Transverse colon (tissue), 4 donors: ENCODE measurements at regions not wholly inside any gene's neighbourhood (a gene's known extent, or its start where the extent isn't known, plus 50 kb on each side); places are given as distances from the start of the nearest gene placed in this dataset.

Experiments
- DNase-seq: peaks from one replicate; pipeline ENCODE4 v3.0.0-alpha.2; 2019
- H3K27ac ChIP-seq, 4 donors: fragments of 200-600 bp; sonication (generic); 2 replicates each; pipeline ENCODE4 v1.5.1; 2016 to 2018; ENCODE audit warnings: inconsistent platforms in 4 of 4
- H3K27me3 ChIP-seq: fragments of 200-600 bp; sonication (generic); 2 replicates; pipeline ENCODE4 v1.5.1; 2017; ENCODE audit warnings: inconsistent platforms
- H3K36me3 ChIP-seq, 4 donors: fragments of 200-600 bp; sonication (generic); 2 replicates each; pipeline ENCODE4 v1.5.1; 2017 to 2019; ENCODE audit warnings: inconsistent platforms in 4 of 4
- H3K4me1 ChIP-seq, 4 donors: fragments of 200-600 bp; sonication (generic); 2 replicates each; pipeline ENCODE4 v1.5.1; 2017 to 2020; ENCODE audit warnings: inconsistent platforms in 4 of 4
- H3K4me3 ChIP-seq, 4 donors: fragments of 200-600 bp; sonication (generic); 1 replicate in 1 of 4; 2 replicates in 3 of 4; pipeline versions ENCODE4 v1.5.1 to v1.6.1; 2017 to 2019; ENCODE audit warnings: inconsistent platforms in 4 of 4
- H3K9me3 ChIP-seq, 2 donors: fragments of 200-600 bp; sonication (generic); 2 replicates each; pipeline ENCODE4 v1.5.1; 2017 to 2019; ENCODE audit warnings: inconsistent platforms in 2 of 2
- EP300 ChIP-seq: sonication (generic); formaldehyde crosslinking; IDR thresholded peaks from one replicate; pipeline ENCODE4 v1.6.1; 2017; ENCODE audit warnings: antibody characterized with exemption, low read depth
- POLR2A ChIP-seq: fragments of 450-650 bp; IDR thresholded peaks from one replicate; pipeline ENCODE4 v1.6.1; 2016; ENCODE audit warnings: antibody characterized with exemption, mild to moderate bottlenecking, moderate library complexity
- POLR2AphosphoS5 ChIP-seq, 3 donors: sonication (generic); formaldehyde crosslinking; IDR thresholded peaks; one replicate each; pipeline ENCODE4 v1.6.1; 2016; ENCODE audit warnings: antibody characterized with exemption in 3 of 3
- WGBS, 2 donors: methylation state at CpG; one replicate each; pipeline ENCODE4 v1.1.5; 2018; ENCODE audit warnings: low coverage in 1 of 2; 5-methylcytosine and 5-hydroxymethylcytosine counted together
- in situ Hi-C, 4 donors: fragments of 200-750 bp; cut with MboI; loops; one replicate each; pipeline versions ENCODE4 v1.15.0 to v1.15.1; 2017; ENCODE audit warnings: low sequenced_read_pairs in 3 of 4, low pct_ligation_motif_present in 1 of 4, low pct_unique_long_range_greater_than_20kb in 1 of 4
- intact Hi-C: fragments of 100-400 bp; cut with DNase I; formaldehyde crosslinking; loops from one replicate; pipeline ENCODE4 v1.15.1; 2023; ENCODE audit warnings: low total_unique reads
- TF ChIP-seq, protein P1 (sequence below), 5 experiments: fragments of 200-600 bp in 3 of 5; fragments of 450-650 bp in 2 of 5; sonication (generic) in 3 of 5; IDR thresholded peaks; 1 replicate in 2 of 5; 2 replicates in 3 of 5; pipeline ENCODE4 v1.5.1; 2016 to 2017; ENCODE audit warnings: antibody characterized with exemption in 5 of 5, inconsistent platforms in 3 of 5, mild to moderate bottlenecking in 2 of 5, moderate library complexity in 1 of 5

DNA sequence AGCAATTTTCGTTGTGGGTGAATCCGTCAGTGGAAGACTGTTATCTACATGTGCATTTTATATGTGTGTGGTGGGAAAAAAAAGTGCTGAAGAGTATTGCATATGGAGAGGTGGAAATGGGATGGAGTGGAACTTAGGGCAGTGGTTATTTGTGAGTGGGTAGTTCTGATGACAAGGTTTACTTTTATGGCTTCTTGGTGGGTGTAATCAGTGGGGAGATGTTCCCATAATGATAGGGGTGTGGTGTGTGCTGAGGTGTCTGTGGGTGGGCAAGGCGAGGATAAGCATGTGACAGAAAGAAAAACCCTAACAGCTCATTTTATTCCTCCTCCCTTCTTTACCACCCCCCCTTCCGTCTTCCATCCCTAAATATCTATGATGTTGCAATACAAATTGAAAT is 288.1 kb downstream of the NUF2 start:
- 56 to 64% methylated on average over 4 of the region's 4 CpGs for WGBS, 2 donors
- in situ Hi-C loops: no loop called here
- H3K36me3 ChIP-seq: no peaks in the 10 kb centered on the region
- intact Hi-C loops: no loop called here
- DNase-seq: no peak
- no peak overlapping the region for H3K27ac ChIP-seq
- H3K27me3 ChIP-seq: no peaks in the 10 kb centered on the region
- no peaks in the 10 kb centered on the region for H3K9me3 ChIP-seq
- no peak for TF ChIP-seq EP300
- TF ChIP-seq POLR2AphosphoS5 (IDR thresholded peaks at IDR 0.05): no peak
- no peak for TF ChIP-seq POLR2A
- TF ChIP-seq, protein P1, sequence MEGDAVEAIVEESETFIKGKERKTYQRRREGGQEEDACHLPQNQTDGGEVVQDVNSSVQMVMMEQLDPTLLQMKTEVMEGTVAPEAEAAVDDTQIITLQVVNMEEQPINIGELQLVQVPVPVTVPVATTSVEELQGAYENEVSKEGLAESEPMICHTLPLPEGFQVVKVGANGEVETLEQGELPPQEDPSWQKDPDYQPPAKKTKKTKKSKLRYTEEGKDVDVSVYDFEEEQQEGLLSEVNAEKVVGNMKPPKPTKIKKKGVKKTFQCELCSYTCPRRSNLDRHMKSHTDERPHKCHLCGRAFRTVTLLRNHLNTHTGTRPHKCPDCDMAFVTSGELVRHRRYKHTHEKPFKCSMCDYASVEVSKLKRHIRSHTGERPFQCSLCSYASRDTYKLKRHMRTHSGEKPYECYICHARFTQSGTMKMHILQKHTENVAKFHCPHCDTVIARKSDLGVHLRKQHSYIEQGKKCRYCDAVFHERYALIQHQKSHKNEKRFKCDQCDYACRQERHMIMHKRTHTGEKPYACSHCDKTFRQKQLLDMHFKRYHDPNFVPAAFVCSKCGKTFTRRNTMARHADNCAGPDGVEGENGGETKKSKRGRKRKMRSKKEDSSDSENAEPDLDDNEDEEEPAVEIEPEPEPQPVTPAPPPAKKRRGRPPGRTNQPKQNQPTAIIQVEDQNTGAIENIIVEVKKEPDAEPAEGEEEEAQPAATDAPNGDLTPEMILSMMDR (IDR thresholded peaks at IDR 0.05): no peak
- H3K4me3 ChIP-seq: no peak overlapping the region
- H3K4me1 ChIP-seq: no peaks in the 10 kb centered on the region

- TF ChIP-seq POLR2AphosphoS5 (IDR thresholded peaks at IDR 0.05) (no peak), POLR2A (no peak), EP300 (no peak)
- TF ChIP-seq, protein P1 (IDR thresholded peaks at IDR 0.05): no peak
- H3K27me3 ChIP-seq: no peaks in the 10 kb centered on the region
- no peak overlapping the region for H3K27ac ChIP-seq
- WGBS, 2 donors: 88 to 93% methylated on average over 3 to 4 of the region's 4 CpGs
- no peak for DNase-seq
- intact Hi-C loops: no loop called here
- no peaks in the 10 kb centered on the region for H3K4me1 ChIP-seq
- H3K4me3 ChIP-seq: no peak overlapping the region
- no peaks in the 10 kb centered on the region for H3K36me3 ChIP-seq
- H3K9me3 ChIP-seq: no peaks in the 10 kb centered on the region
- in situ Hi-C loops: no loop called here
These were observed 288.7 kb downstream of the NUF2 start for GRCh38 chr1:163610486-163610885.

- Histone ChIP-seq H3K36me3 (no peaks in the 10 kb centered on the region), H3K4me3 (no peak overlapping the region), H3K9me3 (no peaks in the 10 kb centered on the region), H3K4me1 (no peaks in the 10 kb centered on the region), H3K27me3 (no peaks in the 10 kb centered on the region), H3K27ac (no peak overlapping the region)
- DNase-seq: no peak
- in situ Hi-C loops (no loop called here), intact Hi-C loops (no loop called here)
- WGBS, 2 donors: 67 to 75% methylated on average over 2 of the region's 2 CpGs
- TF ChIP-seq EP300 (no peak), POLR2AphosphoS5 (IDR thresholded peaks at IDR 0.05) (no peak), POLR2A (no peak)
- TF ChIP-seq, protein P1 (IDR thresholded peaks at IDR 0.05): no peak
These were observed 292.6 kb downstream of the NUF2 start for GRCh38 chr1:163614361-163614760.

- in situ Hi-C loops: no loop called here
- H3K4me3 ChIP-seq: no peak overlapping the region
These were observed 306.4 kb downstream of the NUF2 start for GRCh38 chr1:163628034-163628773.

More at GRCh38 chr1:163628034-163628773, 306.4 kb downstream of the NUF2 start:
- Histone ChIP-seq H3K36me3 (no peaks in the 10 kb centered on the region), H3K9me3 (peaks cover 15 to 16% of the 10 kb centered on the region in 2 donors), H3K27ac (no peak overlapping the region), H3K27me3 (no peaks in the 10 kb centered on the region), H3K4me1 (no peaks in the 10 kb centered on the region)
- TF ChIP-seq POLR2AphosphoS5 (IDR thresholded peaks at IDR 0.05) (no peak), EP300 (no peak), POLR2A (no peak)
- TF ChIP-seq, protein P1 (IDR thresholded peaks at IDR 0.05): no peak
- DNase-seq: no peak
- intact Hi-C loops: no loop called here
